ENCODE measurements at regions not wholly inside any gene's neighbourhood (a gene's known extent, or its start where the extent isn't known, plus 50 kb on each side); places are given as distances from the start of the nearest gene placed in this dataset.

- ATAC-seq (ENCODE audit: low read depth in 2 of 2) (no peak), DNase-seq (no peak)
- no peaks in the 10 kb centered on the region for H3K36me3 Mint-ChIP-seq
- peak overlapping the region in 1 of 3 donors; percentile 26 for H3K27ac Mint-ChIP-seq
- H3K36me3 ChIP-seq (ENCODE audit: control insufficient read depth, insufficient read depth, low read length): no peaks in the 10 kb centered on the region
- peaks cover 0 to 8% (median 0%) of the 10 kb centered on the region in 7 donors for H3K9me3 Mint-ChIP-seq
- no peaks in the 10 kb centered on the region for H3K27me3 Mint-ChIP-seq
- H3K9me3 ChIP-seq (ENCODE audit: control insufficient read depth in 2 of 2, low read length in 2 of 2): no peaks in the 10 kb centered on the region
- H3K27me3 ChIP-seq (ENCODE audit: control insufficient read depth, insufficient read depth, low read length): no peaks in the 10 kb centered on the region
- H3K4me1 Mint-ChIP-seq: no peaks in the 10 kb centered on the region
- H3K4me3 ChIP-seq (ENCODE audit: low read depth, low read length): no peak overlapping the region
- no peak overlapping the region for H3K4me3 Mint-ChIP-seq
- no peak overlapping the region for H3K27ac ChIP-seq (ENCODE audit: insufficient read depth, low read length, poor library complexity, severe bottlenecking)
- no peaks in the 10 kb centered on the region for H3K4me1 ChIP-seq (ENCODE audit: control insufficient read depth, insufficient read depth, low read length, poor library complexity, severe bottlenecking)
Measured at GRCh38 chr15:29418931-29419330, 149.3 kb upstream of the NSMCE3 start.

DNA sequence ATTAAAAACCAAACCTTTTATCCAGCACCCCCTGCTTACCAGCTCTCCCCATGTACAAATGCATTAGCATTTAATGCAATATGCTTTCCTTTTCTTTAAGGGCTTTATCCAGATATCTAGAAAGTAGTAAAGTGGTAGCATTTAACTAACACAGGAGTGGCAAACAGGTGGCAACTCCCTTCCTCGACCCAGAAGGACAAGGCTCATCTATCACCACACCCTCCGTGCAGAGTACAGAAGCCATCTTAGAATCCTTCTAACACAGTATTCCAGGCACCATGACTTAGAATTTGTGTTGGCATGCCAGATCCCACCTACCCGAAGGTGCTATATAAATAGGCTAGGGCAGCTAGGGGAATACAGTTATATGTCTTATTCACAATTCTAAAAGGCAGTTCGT is 148.6 kb upstream of the NSMCE3 start:
- Histone ChIP-seq H3K27me3 (ENCODE audit: control insufficient read depth, insufficient read depth, low read length) (peaks cover 3% of the 10 kb centered on the region), H3K9me3 (ENCODE audit: control insufficient read depth in 2 of 2, low read length in 2 of 2) (no peaks in the 10 kb centered on the region), H3K4me1 (ENCODE audit: control insufficient read depth, insufficient read depth, low read length, poor library complexity, severe bottlenecking) (no peaks in the 10 kb centered on the region), H3K27ac (ENCODE audit: insufficient read depth, low read length, poor library complexity, severe bottlenecking) (no peak overlapping the region), H3K4me3 (ENCODE audit: low read depth, low read length) (no peak overlapping the region), H3K36me3 (ENCODE audit: control insufficient read depth, insufficient read depth, low read length) (no peaks in the 10 kb centered on the region)
- ATAC-seq (ENCODE audit: low read depth in 2 of 2) (no peak), DNase-seq (no peak)
- H3K27me3 Mint-ChIP-seq: no peaks in the 10 kb centered on the region
- H3K9me3 Mint-ChIP-seq: peaks cover 0 to 8% (median 0%) of the 10 kb centered on the region in 7 donors
- H3K4me3 Mint-ChIP-seq: no peak overlapping the region
- no peaks in the 10 kb centered on the region for H3K36me3 Mint-ChIP-seq
- no peak overlapping the region for H3K27ac Mint-ChIP-seq
- no peaks in the 10 kb centered on the region for H3K4me1 Mint-ChIP-seq

- DNase-seq (no peak), ATAC-seq (ENCODE audit: low read depth in 2 of 2) (no peak)
- H3K36me3 ChIP-seq (ENCODE audit: control insufficient read depth, insufficient read depth, low read length): no peaks in the 10 kb centered on the region
- Mint-ChIP-seq H3K27ac (no peak overlapping the region), H3K4me1 (no peaks in the 10 kb centered on the region), H3K36me3 (no peaks in the 10 kb centered on the region), H3K27me3 (peaks cover 12% of the 10 kb centered on the region), H3K9me3 (peaks cover 0 to 1% (median 0%) of the 10 kb centered on the region in 7 donors), H3K4me3 (no peak overlapping the region)
- H3K27me3 ChIP-seq (ENCODE audit: control insufficient read depth, insufficient read depth, low read length): peaks cover 3% of the 10 kb centered on the region
- H3K27ac ChIP-seq (ENCODE audit: insufficient read depth, low read length, poor library complexity, severe bottlenecking): no peak overlapping the region
- no peak overlapping the region for H3K4me3 ChIP-seq (ENCODE audit: low read depth, low read length)
- no peaks in the 10 kb centered on the region for H3K4me1 ChIP-seq (ENCODE audit: control insufficient read depth, insufficient read depth, low read length, poor library complexity, severe bottlenecking)
- H3K9me3 ChIP-seq (ENCODE audit: control insufficient read depth in 2 of 2, low read length in 2 of 2): no peaks in the 10 kb centered on the region
Measured at GRCh38 chr15:29411299-29411698, 141.7 kb upstream of the NSMCE3 start.

GRCh38 chr15:29410338-29410737 is 140.7 kb upstream of the NSMCE3 start:
- H3K27ac ChIP-seq (ENCODE audit: insufficient read depth, low read length, poor library complexity, severe bottlenecking): no peak overlapping the region
- no peak overlapping the region for H3K27ac Mint-ChIP-seq
- H3K4me1 ChIP-seq (ENCODE audit: control insufficient read depth, insufficient read depth, low read length, poor library complexity, severe bottlenecking): no peaks in the 10 kb centered on the region
- ATAC-seq (ENCODE audit: low read depth in 2 of 2) (peak in 1 of 2 donors; percentile 25), DNase-seq (no peak)
- H3K36me3 Mint-ChIP-seq: no peaks in the 10 kb centered on the region
- no peaks in the 10 kb centered on the region for H3K4me1 Mint-ChIP-seq
- H3K27me3 Mint-ChIP-seq: peaks cover 12% of the 10 kb centered on the region
- H3K36me3 ChIP-seq (ENCODE audit: control insufficient read depth, insufficient read depth, low read length): no peaks in the 10 kb centered on the region
- no peaks in the 10 kb centered on the region for H3K9me3 Mint-ChIP-seq
- no peak overlapping the region for H3K4me3 ChIP-seq (ENCODE audit: low read depth, low read length)
- H3K4me3 Mint-ChIP-seq: no peak overlapping the region
- no peaks in the 10 kb centered on the region for H3K9me3 ChIP-seq (ENCODE audit: control insufficient read depth in 2 of 2, low read length in 2 of 2)
- peaks cover 3% of the 10 kb centered on the region for H3K27me3 ChIP-seq (ENCODE audit: control insufficient read depth, insufficient read depth, low read length)

- H3K9me3 ChIP-seq (ENCODE audit: control insufficient read depth in 2 of 2, low read length in 2 of 2): no peaks in the 10 kb centered on the region
- Mint-ChIP-seq H3K36me3 (no peaks in the 10 kb centered on the region), H3K27ac (no peak overlapping the region), H3K4me3 (no peak overlapping the region), H3K27me3 (peaks cover 14% of the 10 kb centered on the region), H3K4me1 (no peaks in the 10 kb centered on the region), H3K9me3 (no peaks in the 10 kb centered on the region)
- no peak for DNase-seq
- no peak for ATAC-seq (ENCODE audit: low read depth in 2 of 2)
- H3K4me1 ChIP-seq (ENCODE audit: control insufficient read depth, insufficient read depth, low read length, poor library complexity, severe bottlenecking): no peaks in the 10 kb centered on the region
- H3K27me3 ChIP-seq (ENCODE audit: control insufficient read depth, insufficient read depth, low read length): peaks cover 3% of the 10 kb centered on the region
- H3K36me3 ChIP-seq (ENCODE audit: control insufficient read depth, insufficient read depth, low read length): no peaks in the 10 kb centered on the region
- no peak overlapping the region for H3K27ac ChIP-seq (ENCODE audit: insufficient read depth, low read length, poor library complexity, severe bottlenecking)
- H3K4me3 ChIP-seq (ENCODE audit: low read depth, low read length): no peak overlapping the region
Measured at GRCh38 chr15:29409890-29410289, 140.3 kb upstream of the NSMCE3 start.

- Histone ChIP-seq H3K4me3 (ENCODE audit: low read depth, low read length) (no peak overlapping the region), H3K27ac (ENCODE audit: insufficient read depth, low read length, poor library complexity, severe bottlenecking) (no peak overlapping the region), H3K9me3 (ENCODE audit: control insufficient read depth in 2 of 2, low read length in 2 of 2) (no peaks in the 10 kb centered on the region), H3K36me3 (ENCODE audit: control insufficient read depth, insufficient read depth, low read length) (no peaks in the 10 kb centered on the region), H3K4me1 (ENCODE audit: control insufficient read depth, insufficient read depth, low read length, poor library complexity, severe bottlenecking) (no peaks in the 10 kb centered on the region), H3K27me3 (ENCODE audit: control insufficient read depth, insufficient read depth, low read length) (no peaks in the 10 kb centered on the region)
- no peak overlapping the region for H3K4me3 Mint-ChIP-seq
- ATAC-seq (ENCODE audit: low read depth in 2 of 2) (no peak), DNase-seq (no peak)
- H3K27ac Mint-ChIP-seq: no peak overlapping the region
- no peaks in the 10 kb centered on the region for H3K36me3 Mint-ChIP-seq
- peaks cover 10% of the 10 kb centered on the region for H3K27me3 Mint-ChIP-seq
- H3K9me3 Mint-ChIP-seq: no peaks in the 10 kb centered on the region
- H3K4me1 Mint-ChIP-seq: no peaks in the 10 kb centered on the region
Measured at GRCh38 chr15:29405564-29405963, 135.9 kb upstream of the NSMCE3 start.

GRCh38 chr15:29403772-29404171 is 134.2 kb upstream of the NSMCE3 start:
- Histone ChIP-seq H3K4me1 (ENCODE audit: control insufficient read depth, insufficient read depth, low read length, poor library complexity, severe bottlenecking) (no peaks in the 10 kb centered on the region), H3K27me3 (ENCODE audit: control insufficient read depth, insufficient read depth, low read length) (no peaks in the 10 kb centered on the region), H3K4me3 (ENCODE audit: low read depth, low read length) (no peak overlapping the region), H3K9me3 (ENCODE audit: control insufficient read depth in 2 of 2, low read length in 2 of 2) (no peaks in the 10 kb centered on the region), H3K27ac (ENCODE audit: insufficient read depth, low read length, poor library complexity, severe bottlenecking) (no peak overlapping the region), H3K36me3 (ENCODE audit: control insufficient read depth, insufficient read depth, low read length) (no peaks in the 10 kb centered on the region)
- Mint-ChIP-seq H3K4me1 (no peaks in the 10 kb centered on the region), H3K27me3 (peaks cover 6% of the 10 kb centered on the region), H3K27ac (no peak overlapping the region), H3K36me3 (no peaks in the 10 kb centered on the region), H3K4me3 (no peak overlapping the region), H3K9me3 (no peaks in the 10 kb centered on the region)
- no peak for ATAC-seq (ENCODE audit: low read depth in 2 of 2)
- no peak for DNase-seq

- Histone ChIP-seq H3K4me1 (ENCODE audit: control insufficient read depth, insufficient read depth, low read length, poor library complexity, severe bottlenecking) (no peaks in the 10 kb centered on the region), H3K27ac (ENCODE audit: insufficient read depth, low read length, poor library complexity, severe bottlenecking) (no peak overlapping the region), H3K27me3 (ENCODE audit: control insufficient read depth, insufficient read depth, low read length) (no peaks in the 10 kb centered on the region), H3K4me3 (ENCODE audit: low read depth, low read length) (no peak overlapping the region), H3K9me3 (ENCODE audit: control insufficient read depth in 2 of 2, low read length in 2 of 2) (no peaks in the 10 kb centered on the region), H3K36me3 (ENCODE audit: control insufficient read depth, insufficient read depth, low read length) (no peaks in the 10 kb centered on the region)
- no peak for ATAC-seq (ENCODE audit: low read depth in 2 of 2)
- H3K27ac Mint-ChIP-seq: no peak overlapping the region
- no peak overlapping the region for H3K4me3 Mint-ChIP-seq
- H3K9me3 Mint-ChIP-seq: no peaks in the 10 kb centered on the region
- no peak for DNase-seq
- H3K27me3 Mint-ChIP-seq: peaks cover 6% of the 10 kb centered on the region
- H3K36me3 Mint-ChIP-seq: no peaks in the 10 kb centered on the region
- H3K4me1 Mint-ChIP-seq: peaks cover 0 to 6% (median 0%) of the 10 kb centered on the region in 4 donors
Measured at GRCh38 chr15:29401644-29402043, 132.0 kb upstream of the NSMCE3 start.
